ENCODE measurements at regions not wholly inside any gene's neighbourhood (a gene's known extent, or its start where the extent isn't known, plus 50 kb on each side); places are given as distances from the start of the nearest gene placed in this dataset.
"Not testable (repeated sequence)": the region's sequence is repeated elsewhere in the genome, so short reads cannot be mapped to it uniquely, and the experiment has no call there.

GRCh38 chr13:34698945-34699344 is 243.1 kb upstream of the NBEA start:
- DNase-seq (ENCODE audit: low read depth), result no peak

- no peak for DNase-seq (ENCODE audit: low read depth)
These were observed 241.9 kb upstream of the NBEA start for GRCh38 chr13:34700155-34700554.

GRCh38 chr13:34701919-34702318 is 240.2 kb upstream of the NBEA start:
- DNase-seq (ENCODE audit: low read depth), result no peak

- DNase-seq (ENCODE audit: low read depth), result no peak
These were observed 233.3 kb upstream of the NBEA start for GRCh38 chr13:34708566-34709313.

- DNase-seq (ENCODE audit: low read depth), result no peak
These were observed 222.8 kb upstream of the NBEA start for GRCh38 chr13:34719060-34719875.

- no peak for DNase-seq (ENCODE audit: low read depth)
These were observed 221.5 kb upstream of the NBEA start for GRCh38 chr13:34720618-34721017.

GRCh38 chr13:34721631-34722595 is 220.2 kb upstream of the NBEA start:
- no peak for DNase-seq (ENCODE audit: low read depth)

- DNase-seq (ENCODE audit: low read depth), result no peak
These were observed 219.1 kb upstream of the NBEA start for GRCh38 chr13:34722922-34723321.

GRCh38 chr13:34730961-34731360 is 211.1 kb upstream of the NBEA start:
- DNase-seq (ENCODE audit: low read depth), result no peak

- DNase-seq (ENCODE audit: low read depth), result no peak
These were observed 210.6 kb upstream of the NBEA start for GRCh38 chr13:34731486-34731885.

- no peak for DNase-seq (ENCODE audit: low read depth)
These were observed 208.3 kb upstream of the NBEA start for GRCh38 chr13:34733721-34734120.

- no peak for DNase-seq (ENCODE audit: low read depth)
These were observed 207.1 kb upstream of the NBEA start for GRCh38 chr13:34734932-34735331.

GRCh38 chr13:34738254-34738992 is 203.6 kb upstream of the NBEA start:
- no peak for DNase-seq (ENCODE audit: low read depth)

GRCh38 chr13:34747056-34747455 is 195.0 kb upstream of the NBEA start:
- DNase-seq (ENCODE audit: low read depth), result not testable (repeated sequence)

- DNase-seq (ENCODE audit: low read depth), result no peak
These were observed 194.6 kb upstream of the NBEA start for GRCh38 chr13:34747507-34747906.

GRCh38 chr13:34748073-34748472 is 194.0 kb upstream of the NBEA start:
- DNase-seq (ENCODE audit: low read depth), result no peak

GRCh38 chr13:34748596-34748995 is 193.5 kb upstream of the NBEA start:
- no peak for DNase-seq (ENCODE audit: low read depth)

GRCh38 chr13:34749046-34749445 is 193.0 kb upstream of the NBEA start:
- DNase-seq (ENCODE audit: low read depth), result no peak

- no peak for DNase-seq (ENCODE audit: low read depth)
These were observed 191.8 kb upstream of the NBEA start for GRCh38 chr13:34750078-34750931.

- no peak for DNase-seq (ENCODE audit: low read depth)
These were observed 191.0 kb upstream of the NBEA start for GRCh38 chr13:34751044-34751443.

- no peak for DNase-seq (ENCODE audit: low read depth)
These were observed 190.6 kb upstream of the NBEA start for GRCh38 chr13:34751492-34751891.

Data from stimulated activated CD4-positive, alpha-beta T cell treated with anti-CD3 and anti-CD28 coated beads, Interleukin-2, amount 100 ng/mL, for 4 hours (primary cell).